Fibroblast of skin of back (primary cell): ENCODE measurements at regions not wholly inside any gene's neighbourhood (a gene's known extent, or its start where the extent isn't known, plus 50 kb on each side); places are given as distances from the start of the nearest gene placed in this dataset.
"Not testable (repeated sequence)": the region's sequence is repeated elsewhere in the genome, so short reads cannot be mapped to it uniquely, and the experiment has no call there.

Experiments
- DNase-seq: peaks from one replicate; pipeline ENCODE4 v3.0.0-alpha.2; 2013

DNA sequence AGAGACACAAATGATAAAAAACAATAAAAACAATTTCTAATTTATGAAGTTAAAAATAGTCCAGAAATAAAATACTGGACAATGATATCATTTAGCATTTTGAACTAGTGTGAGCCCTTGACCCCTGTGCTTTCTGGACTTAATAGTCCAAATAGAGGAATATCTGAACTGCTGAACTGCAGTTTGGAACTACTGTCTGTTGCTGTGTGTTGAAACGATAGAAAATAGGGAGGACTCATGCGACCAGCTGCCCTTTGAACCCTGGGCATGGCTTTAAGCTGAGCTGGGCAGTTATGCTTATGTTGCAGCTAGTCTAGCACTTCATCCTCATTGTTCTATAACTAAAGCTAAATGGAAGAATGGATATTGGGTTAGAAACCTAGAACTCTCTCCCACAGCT is 99.5 kb downstream of the FMR1NB start:
- DNase-seq = no peak

DNA sequence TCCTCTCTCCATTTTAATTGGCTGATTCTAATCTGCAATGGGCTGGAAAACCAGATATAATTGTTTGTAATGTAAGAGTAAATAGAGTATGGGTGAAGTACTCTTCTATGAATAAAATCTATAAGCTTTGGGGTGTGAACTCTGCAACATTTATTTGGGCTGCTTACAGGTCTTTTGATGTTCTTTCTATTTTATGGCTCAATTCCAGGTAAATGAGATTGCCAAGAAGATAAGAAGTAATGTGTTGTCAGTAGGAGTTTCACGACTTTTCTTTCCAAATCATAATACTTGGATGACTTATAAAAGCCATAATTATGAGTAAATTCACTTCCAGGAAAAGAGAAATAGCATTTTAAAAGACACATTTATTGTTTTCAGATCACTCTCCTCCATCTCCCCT is 103.5 kb downstream of the FMR1NB start:
- DNase-seq = no peak

DNA sequence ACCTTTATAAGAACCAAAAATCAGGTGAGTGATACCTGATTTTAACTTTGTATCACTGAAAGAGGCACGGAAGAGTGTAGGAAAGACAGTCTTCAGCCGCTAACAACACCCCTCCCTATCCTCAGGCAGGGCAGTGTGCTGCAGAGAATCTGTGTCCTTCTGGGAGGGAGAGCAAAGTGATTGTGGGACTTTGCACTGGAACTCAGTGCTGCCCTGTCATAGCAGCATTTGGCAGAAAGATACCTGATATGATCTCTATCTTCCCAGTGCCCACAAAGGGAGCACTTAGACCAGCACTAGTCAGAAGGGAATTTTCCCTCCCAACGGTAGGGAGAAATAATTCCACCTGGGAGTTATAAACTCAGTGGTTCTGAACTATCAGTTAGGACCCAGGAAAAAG is 139.0 kb downstream of the FMR1NB start:
- no peak for DNase-seq

DNA sequence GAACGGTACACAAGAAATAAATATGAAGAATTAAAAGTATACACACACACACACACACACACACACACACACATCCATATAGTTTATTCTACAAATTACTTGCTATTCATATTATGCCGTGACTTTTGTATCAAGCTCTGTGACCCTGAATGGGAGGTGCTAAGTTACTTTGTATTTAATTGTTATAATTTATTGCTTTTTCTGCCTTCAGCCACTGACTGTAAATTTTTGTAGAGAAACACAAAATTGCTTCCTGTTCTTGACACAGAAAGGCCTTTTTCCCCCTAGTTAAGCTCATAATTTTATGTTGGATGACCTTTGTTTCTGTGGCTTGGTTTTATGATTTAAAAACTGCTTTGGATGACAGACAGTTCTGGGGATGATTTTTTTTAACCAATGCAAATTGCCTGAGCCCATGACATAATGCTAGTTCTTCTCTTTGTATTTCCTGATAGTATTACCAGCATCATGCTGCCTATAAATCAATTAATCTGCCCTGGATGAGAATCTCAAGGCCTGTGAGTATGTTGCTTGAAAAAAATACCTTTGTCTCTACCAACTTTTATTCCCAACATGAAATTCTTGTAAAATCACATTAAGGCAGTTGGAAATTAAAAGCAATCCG is 140.0 kb downstream of the FMR1NB start:
- DNase-seq = no peak

DNA sequence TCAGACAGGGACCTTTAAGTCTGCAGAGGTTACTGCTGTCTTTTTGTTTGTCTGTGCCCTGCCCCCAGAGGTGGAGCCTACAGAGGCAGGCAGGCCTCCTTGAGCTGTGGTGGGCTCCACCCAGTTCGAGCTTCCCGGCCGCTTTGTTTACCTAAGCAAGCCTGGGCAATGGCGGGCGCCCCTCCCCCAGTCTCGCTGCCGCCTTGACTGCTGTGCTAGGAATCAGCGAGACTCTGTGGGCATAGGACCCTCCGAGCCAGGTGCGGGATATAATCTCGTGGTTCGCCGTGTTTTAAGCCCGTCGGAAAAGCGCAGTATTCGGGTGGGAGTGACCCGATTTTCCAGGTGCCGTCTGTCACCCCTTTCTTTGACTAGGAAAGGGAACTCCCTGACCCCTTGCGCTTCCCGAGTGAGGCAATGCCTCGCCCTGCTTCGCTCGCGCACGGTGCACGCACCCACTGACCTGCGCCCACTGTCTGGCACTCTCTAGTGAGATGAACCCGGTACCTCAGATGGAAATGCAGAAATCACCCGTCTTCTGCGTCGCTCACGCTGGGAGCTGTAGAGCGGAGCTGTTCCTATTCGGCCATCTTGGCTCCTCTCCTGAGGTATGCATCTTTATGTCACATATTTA is 147.9 kb downstream of the FMR1NB start:
- DNase-seq = not testable (repeated sequence)

DNA sequence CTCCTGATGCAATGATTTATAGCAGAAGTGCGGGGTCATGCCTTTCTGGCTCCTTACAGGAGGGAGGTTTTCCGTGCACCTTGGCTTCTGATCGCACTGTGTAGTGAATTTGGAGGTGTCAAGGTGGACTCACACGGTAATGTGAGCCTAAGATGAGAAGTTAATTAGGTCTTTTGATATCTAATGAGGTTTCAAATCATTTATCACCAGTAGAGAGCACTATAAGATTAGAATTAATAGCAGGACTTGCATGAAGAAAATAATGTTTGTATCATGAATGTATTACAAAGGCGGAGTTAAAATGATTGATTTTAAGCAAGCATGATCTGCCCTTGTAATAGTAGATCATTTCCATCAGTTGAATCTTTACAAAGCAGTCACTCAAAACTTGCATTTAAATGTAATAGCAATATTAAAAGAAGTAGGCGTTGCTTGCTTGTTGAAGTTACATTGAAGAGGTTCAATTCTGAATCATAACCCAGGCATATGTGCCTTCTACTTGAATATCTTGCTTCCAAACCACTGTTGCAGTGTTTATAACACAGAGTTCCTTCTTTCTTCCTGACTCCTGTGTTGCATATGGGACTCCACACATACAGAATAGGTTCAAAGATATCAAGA is 152.1 kb downstream of the FMR1NB start:
- peak; percentile 1 for DNase-seq

DNA sequence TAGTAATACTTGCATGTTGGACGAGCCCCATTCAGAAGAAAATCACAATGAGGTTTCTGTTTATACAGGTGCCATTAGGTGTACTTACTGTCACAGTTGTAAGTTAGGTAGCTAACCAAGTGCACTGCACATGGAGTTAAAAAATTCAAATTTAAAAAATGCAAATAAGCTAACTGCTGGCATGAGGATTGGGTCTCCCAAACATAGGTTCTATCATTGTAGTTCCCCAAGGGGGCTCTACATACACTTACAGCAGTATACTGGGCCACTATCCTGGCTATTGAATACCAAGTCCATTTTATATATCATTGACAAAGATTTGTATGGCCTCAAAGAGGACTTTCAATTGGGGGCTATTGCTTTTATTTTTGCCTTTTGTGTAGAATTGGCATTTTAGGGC is 153.4 kb downstream of the FMR1NB start:
- DNase-seq = no peak

DNA sequence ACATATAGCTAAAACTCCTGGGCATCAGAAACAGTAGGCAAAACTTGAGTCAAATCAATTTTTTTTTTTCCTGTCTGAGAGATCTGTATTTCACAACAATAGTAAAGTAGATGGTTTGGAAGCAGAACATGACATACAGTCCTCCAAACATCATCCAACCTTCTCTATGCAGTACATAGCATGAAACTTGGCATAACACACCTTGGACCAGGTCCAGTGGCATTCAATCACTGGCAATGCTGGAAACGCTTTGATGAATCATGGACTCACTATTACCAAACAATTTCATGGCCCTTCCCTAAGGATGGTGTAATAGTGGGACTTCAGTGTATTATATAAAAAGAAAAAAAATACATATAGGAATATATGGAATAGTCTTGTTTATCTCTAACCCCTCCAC is 154.6 kb downstream of the FMR1NB start:
- peak; percentile 0 for DNase-seq

DNA sequence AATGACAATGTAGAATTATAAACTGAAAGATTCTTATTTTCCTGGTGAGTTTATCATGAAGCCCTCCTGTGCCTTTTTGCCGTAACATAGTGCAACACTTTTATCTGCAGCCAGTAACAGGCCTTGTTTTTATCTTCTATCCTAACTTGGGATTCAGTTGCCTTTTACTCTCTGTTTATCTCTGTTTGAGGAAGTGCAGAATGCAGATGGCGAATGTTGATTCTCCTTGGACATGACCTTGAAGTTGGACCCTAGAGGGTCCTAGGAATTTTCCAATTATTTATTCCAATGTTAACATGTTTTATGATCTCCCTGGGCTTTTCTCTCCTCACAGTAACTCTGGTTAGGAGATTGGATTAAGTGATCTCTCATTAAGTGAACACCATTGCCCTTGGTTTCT is 165.0 kb downstream of the FMR1NB start:
- no peak for DNase-seq

DNA sequence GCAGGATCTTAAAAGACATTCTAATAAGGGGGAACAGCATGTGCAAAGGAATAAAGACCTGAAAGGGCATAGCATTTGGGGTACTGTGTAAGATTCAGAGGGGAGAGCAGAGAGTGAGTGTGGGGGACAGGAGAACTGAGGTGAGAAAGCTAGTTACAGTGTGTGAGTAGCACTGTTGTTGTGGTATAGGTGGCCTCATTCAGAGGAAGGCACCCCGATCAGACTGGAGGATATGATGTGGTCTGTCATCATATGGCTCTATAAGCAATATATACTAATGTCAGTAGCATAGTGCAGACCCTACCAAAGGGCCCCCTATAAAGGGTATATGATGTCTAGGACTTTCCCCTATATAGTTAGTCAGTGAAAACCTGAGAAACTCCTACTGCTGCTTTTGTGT is 175.8 kb downstream of the FMR1NB start:
- DNase-seq = no peak

DNA sequence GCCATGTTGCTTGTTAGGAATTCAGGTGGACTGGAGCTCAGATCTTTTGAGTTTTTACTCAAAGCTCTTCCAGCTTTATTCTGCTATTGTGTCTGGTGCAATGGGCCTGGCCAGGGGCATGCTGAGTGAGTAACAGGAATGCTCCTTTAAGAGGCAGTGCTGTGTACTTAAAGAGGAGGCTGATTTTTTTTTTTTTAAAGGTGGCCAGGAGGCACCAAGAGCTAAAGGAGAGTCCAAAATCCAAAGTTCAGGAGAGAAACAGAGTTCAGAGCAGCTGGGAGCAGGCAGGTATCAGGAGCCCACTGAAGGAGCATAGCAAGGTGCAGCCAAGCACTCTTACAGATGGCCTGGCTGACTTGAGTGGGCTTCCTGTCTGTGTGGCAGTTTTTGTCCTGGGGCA is 178.7 kb downstream of the FMR1NB start:
- DNase-seq = no peak

DNA sequence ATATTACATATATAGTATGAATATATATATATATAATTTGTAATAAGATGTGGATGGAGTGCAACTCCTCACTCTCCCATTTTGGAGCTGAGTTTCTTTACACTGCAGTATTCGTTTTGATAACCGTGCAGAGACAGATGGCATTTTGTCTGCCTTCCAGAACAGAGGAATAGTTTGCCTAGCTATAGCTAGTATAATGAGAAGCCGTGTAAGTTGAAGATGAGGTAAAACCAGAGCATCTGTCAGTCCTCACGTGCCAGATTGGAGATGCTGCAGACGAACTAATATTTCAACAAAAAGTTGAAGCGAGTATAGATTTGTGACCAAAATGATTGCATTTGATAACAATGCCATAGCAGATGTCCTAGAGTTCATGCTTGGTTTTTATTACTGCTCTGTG is 180.6 kb downstream of the FMR1NB start:
- DNase-seq = no peak

DNA sequence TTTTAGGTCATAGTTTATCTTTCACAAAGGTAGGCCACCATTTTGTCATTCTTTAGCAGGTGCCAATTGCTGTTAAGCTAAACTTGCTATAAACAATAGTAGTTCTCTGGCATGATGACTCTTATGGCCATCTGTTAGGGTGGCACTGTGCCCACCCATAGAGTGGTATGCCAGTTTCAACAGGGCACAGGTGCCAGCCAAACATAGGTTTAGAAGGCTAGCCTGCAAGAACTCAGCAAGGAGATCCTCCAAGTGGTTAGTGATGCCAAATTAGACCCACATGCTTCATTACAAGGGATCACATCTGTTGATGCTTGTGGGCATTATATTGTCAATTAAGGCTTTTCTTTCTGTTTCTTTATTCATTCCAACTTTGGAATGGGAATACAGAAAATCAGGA is 204.5 kb downstream of the FMR1NB start:
- DNase-seq = no peak

DNA sequence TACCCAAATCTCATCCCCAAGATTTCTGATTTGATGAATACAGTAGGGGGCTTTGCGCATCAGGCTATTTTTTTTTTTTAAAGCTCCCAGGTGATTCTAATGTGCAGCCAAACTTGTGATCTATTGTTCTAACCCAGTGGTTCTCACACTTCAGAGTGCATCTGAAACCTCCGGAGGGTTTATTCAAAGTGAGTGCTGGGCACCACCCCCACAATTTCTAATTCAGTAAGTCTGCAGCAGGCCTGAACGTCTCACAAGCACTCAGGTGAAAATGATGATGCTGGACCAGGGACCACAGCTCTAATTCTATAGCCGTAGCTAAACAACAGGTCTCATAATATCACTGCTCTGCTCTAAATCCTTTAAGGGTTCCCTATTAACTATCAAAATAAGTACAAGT is 211.4 kb downstream of the FMR1NB start:
- DNase-seq = no peak

DNA sequence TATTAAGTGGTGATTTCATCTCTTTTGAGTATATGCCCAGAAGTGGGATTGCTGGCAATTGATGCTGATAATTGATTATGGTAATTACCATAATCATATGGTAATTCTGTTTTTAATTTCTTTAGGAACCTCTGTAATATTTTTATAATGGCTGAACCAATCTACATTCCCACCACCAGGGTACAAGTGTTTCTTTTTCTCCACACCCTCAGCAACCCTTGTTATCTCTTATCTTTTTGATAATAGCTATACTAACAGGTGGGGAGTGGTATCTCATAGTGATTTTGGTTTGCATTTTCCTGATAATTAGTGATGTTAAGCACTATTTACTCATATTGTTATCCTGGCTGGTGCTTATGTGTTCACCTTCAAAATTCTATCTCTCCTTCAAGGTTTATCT is 212.6 kb downstream of the FMR1NB start:
- no peak for DNase-seq

DNA sequence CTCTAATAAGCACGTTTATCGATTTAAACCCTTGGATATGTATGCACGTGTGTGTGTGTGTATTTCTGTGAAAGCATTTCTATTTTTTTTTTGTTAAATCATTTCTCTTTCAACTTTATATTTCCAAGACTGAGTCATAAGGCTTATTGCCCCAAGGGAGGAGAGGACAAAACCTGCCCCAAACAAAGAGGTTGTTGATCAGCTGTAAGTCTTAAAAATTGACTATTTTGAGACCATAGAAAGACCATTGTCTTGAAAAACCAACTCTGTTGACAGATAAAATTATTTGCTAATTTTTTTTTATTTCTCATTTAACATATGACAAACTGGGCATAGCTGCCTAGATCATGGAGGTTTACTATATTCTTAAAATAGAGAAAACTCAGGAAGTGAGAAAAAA is 222.4 kb downstream of the FMR1NB start:
- DNase-seq = no peak

DNA sequence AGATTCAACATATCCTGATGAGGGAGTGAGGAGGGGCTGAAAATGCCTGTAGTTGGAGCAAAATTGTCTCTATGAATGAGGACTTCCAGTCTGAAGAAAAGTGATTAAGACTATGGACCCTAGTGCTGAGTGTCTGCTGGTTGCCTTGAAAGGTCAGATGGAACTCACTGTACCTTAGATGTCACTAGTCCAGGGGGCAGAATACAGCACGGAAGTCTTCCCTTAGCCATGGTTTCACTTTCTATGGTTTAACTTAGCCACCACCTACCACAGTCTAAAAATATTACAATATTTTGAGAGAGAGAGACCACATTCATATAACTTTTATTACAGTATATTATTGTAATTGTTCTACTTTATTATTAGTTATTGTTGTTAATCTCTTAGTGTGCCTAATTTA is 223.1 kb downstream of the FMR1NB start:
- DNase-seq = no peak

DNA sequence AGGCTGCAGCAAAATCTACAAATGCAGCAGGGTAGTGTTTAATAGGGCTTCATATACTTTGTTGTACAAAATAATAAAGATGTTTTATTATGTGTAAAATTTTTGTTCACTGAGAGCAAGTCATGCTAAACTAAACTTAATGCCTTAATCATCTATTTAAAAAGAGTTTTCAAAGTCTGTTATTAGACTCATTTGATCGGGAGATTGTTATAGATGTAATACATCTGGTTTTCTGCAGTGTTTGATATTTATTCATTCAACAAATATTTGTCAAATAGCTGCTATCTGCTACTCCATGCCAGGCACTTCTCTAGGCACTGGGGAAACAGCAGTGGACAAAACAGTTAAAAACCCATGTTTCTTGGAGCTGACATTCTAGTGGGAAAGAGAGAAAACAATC is 233.6 kb downstream of the FMR1NB start:
- no peak for DNase-seq

DNA sequence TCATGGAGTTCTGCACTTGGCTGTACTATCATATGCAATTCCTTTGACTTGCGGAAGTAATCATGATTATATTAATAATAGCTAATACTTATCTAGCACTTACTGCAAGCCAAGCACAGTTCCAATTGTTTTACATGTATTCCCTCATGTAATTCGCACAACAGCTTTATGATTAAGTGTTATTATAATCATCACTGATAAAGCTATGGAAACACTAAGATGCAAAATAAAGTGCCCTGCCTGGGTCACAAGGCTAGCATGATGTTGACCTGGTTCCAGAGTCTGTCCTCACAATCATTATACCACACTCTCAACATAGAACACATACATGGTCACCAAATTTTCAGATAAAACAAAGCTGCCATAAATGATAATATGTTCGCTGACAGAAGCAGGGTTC is 234.6 kb downstream of the FMR1NB start:
- DNase-seq = no peak

DNA sequence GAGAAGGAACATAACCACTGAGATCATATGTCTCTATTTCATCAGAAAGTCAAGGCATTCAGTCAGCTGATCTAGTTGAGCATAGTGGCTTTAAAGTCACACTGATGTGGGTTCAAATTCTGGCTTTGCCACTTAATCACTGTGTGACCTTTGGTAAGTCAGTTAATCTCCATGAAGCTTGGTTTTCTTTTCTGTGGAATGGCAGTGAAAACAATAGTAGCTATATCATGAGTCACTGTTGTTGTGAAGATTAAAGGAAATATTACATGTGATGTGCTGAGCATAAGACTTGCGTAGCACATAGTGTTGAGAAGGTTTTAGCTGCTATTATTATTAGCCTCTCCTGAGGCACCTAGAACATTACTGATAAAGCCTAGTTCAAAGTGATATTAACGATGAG is 242.2 kb downstream of the FMR1NB start:
- DNase-seq = no peak

DNA sequence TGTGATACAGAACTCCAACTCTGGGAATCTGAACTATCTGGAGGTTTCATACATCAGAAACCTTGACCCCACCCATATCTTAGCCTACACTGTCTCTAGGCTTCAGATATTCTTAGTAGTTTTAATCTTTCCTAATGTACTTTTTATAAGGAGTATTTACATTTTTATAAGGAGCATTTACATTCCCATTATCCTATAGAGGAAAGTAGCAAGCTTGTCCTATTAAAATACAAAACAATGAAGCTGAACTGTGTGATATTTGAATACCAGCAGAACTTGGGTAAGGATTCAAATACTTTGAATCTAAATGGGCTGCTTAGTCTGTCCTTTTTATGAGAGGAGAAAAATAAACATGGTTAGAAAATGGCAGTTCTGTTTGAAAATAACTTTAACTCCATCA is 247.4 kb downstream of the FMR1NB start:
- DNase-seq = no peak

DNA sequence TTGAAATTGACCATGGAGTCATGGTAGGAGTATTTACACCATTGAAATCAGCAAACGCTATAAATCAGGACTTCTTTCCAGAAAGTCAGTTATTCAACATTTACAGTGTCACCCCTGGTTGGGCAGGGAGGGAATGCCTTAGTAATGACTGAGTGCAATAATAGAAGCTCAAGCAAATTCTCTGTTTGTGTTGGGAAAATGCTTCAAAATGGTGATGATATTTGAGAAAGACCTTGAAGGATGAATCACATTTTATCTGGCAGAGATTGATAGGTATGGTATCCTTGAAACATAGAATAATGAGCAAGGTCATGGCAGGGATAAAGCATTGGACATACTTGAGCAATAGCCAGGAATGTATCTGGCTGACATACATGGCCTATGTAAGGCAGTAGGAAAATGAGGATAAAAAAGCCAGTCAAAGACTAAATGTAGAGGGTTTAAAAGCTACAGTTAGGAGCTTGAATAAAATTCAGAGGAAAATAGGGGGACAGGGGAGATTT is 248.7 kb downstream of the FMR1NB start:
- DNase-seq = no peak

DNA sequence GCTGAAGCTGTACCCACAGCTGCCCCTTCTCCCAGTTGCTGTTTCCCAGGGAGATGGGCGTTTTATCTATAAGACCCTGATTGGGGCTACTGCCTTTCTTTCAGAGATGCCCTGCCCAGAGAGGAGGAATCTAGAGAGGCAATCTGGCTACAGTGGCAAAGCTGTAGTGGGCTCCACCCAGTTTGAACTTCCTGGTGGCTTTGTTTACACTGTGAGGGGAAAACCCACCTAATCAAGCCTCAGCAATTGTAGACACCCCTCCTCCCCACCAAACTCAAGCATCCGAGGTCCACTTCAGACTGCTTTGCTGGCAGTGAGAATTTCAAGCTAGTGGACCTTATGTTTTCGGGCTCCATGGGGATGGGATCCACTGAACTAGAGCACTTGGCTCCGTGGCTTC is 240.4 kb upstream of the AFF2 start:
- no peak for DNase-seq

DNA sequence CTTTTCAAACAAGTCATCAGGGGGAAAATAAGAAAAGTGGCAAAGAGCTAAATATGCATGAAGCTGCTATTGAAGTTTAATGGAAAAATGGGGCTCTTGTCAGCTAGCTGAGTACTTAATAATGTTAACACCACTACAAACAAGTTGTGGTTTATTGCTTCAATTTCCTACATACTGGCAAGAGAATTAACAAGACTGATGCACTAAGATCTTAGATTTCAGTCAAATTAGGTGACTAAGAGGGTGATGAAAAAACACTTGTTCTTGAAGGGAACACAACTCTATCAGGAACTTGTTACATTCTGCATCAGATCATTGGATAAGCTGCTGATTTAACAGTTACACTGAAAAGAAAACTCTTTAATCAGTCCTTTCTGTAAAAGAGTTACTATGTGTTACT is 234.6 kb upstream of the AFF2 start:
- no peak for DNase-seq
